Colonic mucosa (tissue), 4 donors: ENCODE measurements at regions not wholly inside any gene's neighbourhood (a gene's known extent, or its start where the extent isn't known, plus 50 kb on each side); places are given as distances from the start of the nearest gene placed in this dataset.

Experiments
- DNase-seq: peaks from one replicate; pipeline ENCODE4 v3.0.0-alpha.2; 2020
- H3K27ac ChIP-seq: fragments of 200-600 bp; one replicate; pipeline ENCODE4 v1.8.0; 2021
- H3K27me3 ChIP-seq: fragments of 200-600 bp; one replicate; pipeline ENCODE4 v1.8.0; 2021
- H3K36me3 ChIP-seq: fragments of 200-600 bp; one replicate; pipeline ENCODE4 v1.8.0; 2021
- H3K4me1 ChIP-seq: fragments of 200-600 bp; one replicate; pipeline ENCODE4 v1.8.0; 2021; ENCODE audit warnings: mild to moderate bottlenecking
- H3K4me3 ChIP-seq: fragments of 200-600 bp; one replicate; pipeline ENCODE4 v1.8.0; 2021
- H3K9ac ChIP-seq, 2 donors: one replicate each; pipeline ENCODE4 v1.7.0; 2013; ENCODE audit warnings: control low read depth in 2 of 2, low read depth in 2 of 2, low read length in 2 of 2
- H3K9me3 ChIP-seq: fragments of 200-600 bp; one replicate; pipeline ENCODE4 v1.8.0; 2021
- intact Hi-C: fragments of 100-400 bp; cut with DNase I; formaldehyde crosslinking; loops from one replicate; pipeline ENCODE4 v1.14.1; 2022
- TF ChIP-seq, protein P1 (sequence below): fragments of 200-600 bp; IDR thresholded peaks from one replicate; pipeline ENCODE4 v1.8.0; 2022; ENCODE audit warnings: antibody characterized with exemption, mild to moderate bottlenecking
- donor health status: healthy.
- donor health status: DM: no; HTN: no; CAD: no.
- donor health status: DM: no; HTN: no; CAD: no.

DNA sequence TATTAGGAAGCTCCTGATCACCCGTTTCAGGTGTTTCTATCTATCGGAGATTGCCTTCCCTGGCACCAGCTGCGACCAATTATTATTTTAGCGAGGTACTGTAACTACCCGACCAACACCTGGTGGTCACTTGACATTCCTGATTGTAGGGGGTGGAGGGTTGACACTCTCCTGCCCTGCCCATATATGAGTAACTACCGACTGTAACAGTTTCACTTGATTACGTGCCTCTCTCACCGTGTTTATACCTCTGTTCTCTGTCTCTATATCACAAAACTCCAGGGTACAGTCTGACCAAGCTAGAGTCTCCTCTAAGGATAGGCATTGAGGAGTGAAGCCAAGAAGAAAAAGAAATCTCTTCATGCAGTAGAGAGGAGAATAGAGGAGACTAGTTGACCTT is 268.0 kb upstream of the LRATD1 start:
- intact Hi-C loops = no loop called here
- Histone ChIP-seq H3K9me3 (no peaks in the 10 kb centered on the region), H3K27ac (no peak overlapping the region), H3K36me3 (no peaks in the 10 kb centered on the region), H3K4me1 (no peaks in the 10 kb centered on the region), H3K4me3 (no peak overlapping the region), H3K27me3 (no peaks in the 10 kb centered on the region), H3K9ac (no peak overlapping the region)
- TF ChIP-seq, protein P1, sequence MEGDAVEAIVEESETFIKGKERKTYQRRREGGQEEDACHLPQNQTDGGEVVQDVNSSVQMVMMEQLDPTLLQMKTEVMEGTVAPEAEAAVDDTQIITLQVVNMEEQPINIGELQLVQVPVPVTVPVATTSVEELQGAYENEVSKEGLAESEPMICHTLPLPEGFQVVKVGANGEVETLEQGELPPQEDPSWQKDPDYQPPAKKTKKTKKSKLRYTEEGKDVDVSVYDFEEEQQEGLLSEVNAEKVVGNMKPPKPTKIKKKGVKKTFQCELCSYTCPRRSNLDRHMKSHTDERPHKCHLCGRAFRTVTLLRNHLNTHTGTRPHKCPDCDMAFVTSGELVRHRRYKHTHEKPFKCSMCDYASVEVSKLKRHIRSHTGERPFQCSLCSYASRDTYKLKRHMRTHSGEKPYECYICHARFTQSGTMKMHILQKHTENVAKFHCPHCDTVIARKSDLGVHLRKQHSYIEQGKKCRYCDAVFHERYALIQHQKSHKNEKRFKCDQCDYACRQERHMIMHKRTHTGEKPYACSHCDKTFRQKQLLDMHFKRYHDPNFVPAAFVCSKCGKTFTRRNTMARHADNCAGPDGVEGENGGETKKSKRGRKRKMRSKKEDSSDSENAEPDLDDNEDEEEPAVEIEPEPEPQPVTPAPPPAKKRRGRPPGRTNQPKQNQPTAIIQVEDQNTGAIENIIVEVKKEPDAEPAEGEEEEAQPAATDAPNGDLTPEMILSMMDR = no peak
- no peak for DNase-seq

DNA sequence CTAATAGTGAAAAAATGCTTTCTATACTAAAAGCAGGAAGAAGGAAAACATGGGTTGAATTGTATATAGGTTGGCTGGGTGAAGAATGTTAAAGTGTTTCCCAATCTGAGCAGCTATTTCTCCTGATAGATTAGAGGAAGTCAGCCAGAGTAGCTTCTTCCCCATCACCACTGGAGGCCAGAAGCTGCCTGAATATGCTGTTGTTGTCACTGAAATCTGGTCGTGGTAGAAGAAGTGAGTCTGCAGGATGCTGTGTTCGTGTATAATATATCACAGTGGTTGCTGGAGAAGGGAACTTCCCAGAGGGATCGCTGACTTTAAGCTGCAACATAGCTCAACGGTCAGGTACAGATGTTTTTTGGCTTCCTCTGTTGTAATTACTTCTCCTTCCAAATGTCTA is 247.5 kb upstream of the LRATD1 start:
- no peak for DNase-seq
- no peak overlapping the region for H3K4me3 ChIP-seq
- intact Hi-C loops = no loop called here
- TF ChIP-seq, protein P1 = no peak
- H3K27ac ChIP-seq = no peak overlapping the region
- H3K9me3 ChIP-seq = no peaks in the 10 kb centered on the region
- no peaks in the 10 kb centered on the region for H3K36me3 ChIP-seq
- no peaks in the 10 kb centered on the region for H3K27me3 ChIP-seq
- no peak overlapping the region for H3K9ac ChIP-seq
- no peaks in the 10 kb centered on the region for H3K4me1 ChIP-seq

DNA sequence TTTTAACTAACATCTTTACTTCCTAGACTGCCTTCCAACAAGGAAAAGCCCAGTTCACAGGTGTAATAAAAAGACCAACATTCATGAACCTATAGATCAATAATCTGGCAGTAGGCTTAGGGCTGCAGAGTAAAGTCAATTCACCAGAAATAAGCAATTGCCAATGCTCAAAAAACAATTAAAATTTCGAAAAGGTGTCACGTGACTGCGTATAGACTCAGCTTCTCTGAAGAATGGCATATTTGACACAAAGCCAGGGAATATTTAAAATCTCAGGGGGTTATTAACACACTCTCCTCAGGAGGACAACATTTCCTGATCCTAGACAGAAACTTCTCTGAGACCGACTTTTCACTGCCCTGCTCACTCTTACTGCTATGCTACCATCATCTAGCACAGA is 245.2 kb upstream of the LRATD1 start:
- no peaks in the 10 kb centered on the region for H3K4me1 ChIP-seq
- no peaks in the 10 kb centered on the region for H3K9me3 ChIP-seq
- no peak overlapping the region for H3K27ac ChIP-seq
- DNase-seq = no peak
- no peaks in the 10 kb centered on the region for H3K27me3 ChIP-seq
- TF ChIP-seq, protein P1 = no peak
- no peak overlapping the region for H3K9ac ChIP-seq
- no peaks in the 10 kb centered on the region for H3K36me3 ChIP-seq
- no peak overlapping the region for H3K4me3 ChIP-seq
- intact Hi-C loops = no loop called here

DNA sequence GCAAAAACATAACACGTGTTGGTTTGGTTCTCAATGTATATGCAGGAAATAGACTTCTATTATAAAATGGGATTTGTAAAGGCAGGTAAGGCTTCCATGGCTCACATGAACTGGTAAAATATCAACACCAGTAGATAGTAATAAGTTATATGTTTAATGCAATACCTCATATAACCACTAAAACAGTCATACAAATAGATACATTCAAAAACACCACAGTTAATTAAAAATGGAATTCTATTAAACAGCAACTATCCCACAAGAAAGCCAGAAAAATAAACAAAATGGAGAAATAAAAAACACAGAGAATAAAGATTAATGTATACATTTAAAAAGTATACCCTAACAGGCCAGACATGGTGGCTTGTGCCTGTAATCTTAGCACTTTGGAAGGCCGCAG is 243.8 kb upstream of the LRATD1 start:
- no peak overlapping the region for H3K9ac ChIP-seq
- no peaks in the 10 kb centered on the region for H3K9me3 ChIP-seq
- intact Hi-C loops = no loop called here
- no peak overlapping the region for H3K4me3 ChIP-seq
- no peak overlapping the region for H3K27ac ChIP-seq
- H3K27me3 ChIP-seq = no peaks in the 10 kb centered on the region
- no peaks in the 10 kb centered on the region for H3K36me3 ChIP-seq
- TF ChIP-seq, protein P1 = no peak
- DNase-seq = no peak
- no peaks in the 10 kb centered on the region for H3K4me1 ChIP-seq

DNA sequence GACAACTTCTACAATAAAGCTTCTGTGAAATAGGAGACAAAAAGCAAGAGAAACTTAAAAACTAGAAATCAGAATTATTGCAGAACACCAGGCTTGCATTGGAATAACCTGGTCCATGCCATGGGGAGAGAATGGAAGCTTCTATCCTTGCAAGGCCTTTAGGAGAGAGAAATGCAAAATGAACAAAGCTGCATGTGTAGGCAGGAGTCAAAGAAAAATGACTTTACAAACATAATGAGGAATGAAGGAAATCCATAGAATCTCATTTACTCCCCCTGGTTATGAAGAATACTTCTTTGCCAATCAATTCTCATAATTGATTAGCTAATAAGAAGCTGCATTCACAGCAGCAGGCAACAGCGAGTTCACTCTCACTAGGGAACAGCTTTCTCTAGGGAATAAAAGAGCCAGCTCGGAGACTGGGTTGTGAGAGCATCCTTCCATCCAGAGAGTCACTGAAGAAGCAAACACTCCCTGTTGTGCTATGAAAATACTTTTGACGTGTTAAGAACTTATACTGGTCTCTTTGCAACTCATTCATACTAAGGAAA is 235.9 kb upstream of the LRATD1 start:
- no peak overlapping the region for H3K4me3 ChIP-seq

More for the DNA sequence above, 235.9 kb upstream of the LRATD1 start:
- TF ChIP-seq, protein P1 = no peak
- no peak for DNase-seq
- intact Hi-C loops = no loop called here
- no peaks in the 10 kb centered on the region for H3K4me1 ChIP-seq
- H3K9me3 ChIP-seq = no peaks in the 10 kb centered on the region
- no peak overlapping the region for H3K27ac ChIP-seq
- no peaks in the 10 kb centered on the region for H3K27me3 ChIP-seq
- no peak overlapping the region for H3K9ac ChIP-seq
- H3K36me3 ChIP-seq = no peaks in the 10 kb centered on the region
